Uterus (tissue), 3 donors: ENCODE measurements at regions not wholly inside any gene's neighbourhood (a gene's known extent, or its start where the extent isn't known, plus 50 kb on each side); places are given as distances from the start of the nearest gene placed in this dataset.

Source experiments
- DNase-seq, 2 donors: peaks; one replicate each; pipeline ENCODE4 v3.0.0-alpha.2; 2019 to 2020
- H3K27ac ChIP-seq, 2 donors: fragments of 200-600 bp; sonication (generic); 1 replicate in 1 of 2; 2 replicates in 1 of 2; pipeline ENCODE4 v1.5.1; 2016 to 2018
- H3K27me3 ChIP-seq, 2 donors: fragments of 200-600 bp; sonication (generic); one replicate each; pipeline ENCODE4 v1.5.1; 2018 to 2019; ENCODE audit warnings: control low read depth in 1 of 2
- H3K36me3 ChIP-seq, 2 donors: fragments of 200-600 bp; sonication (generic); one replicate each; pipeline ENCODE4 v1.5.1; 2019; ENCODE audit warnings: control low read depth in 1 of 2
- H3K4me1 ChIP-seq, 2 donors: fragments of 200-600 bp; sonication (generic); one replicate each; pipeline ENCODE4 v1.5.1; 2018 to 2019; ENCODE audit warnings: control low read depth in 1 of 2
- H3K4me3 ChIP-seq, 2 donors: fragments of 200-600 bp; sonication (generic); 1 replicate in 1 of 2; 2 replicates in 1 of 2; pipeline ENCODE4 v1.5.1; 2018 to 2019; ENCODE audit warnings: mild to moderate bottlenecking in 1 of 2
- H3K9me3 ChIP-seq, 2 donors: fragments of 200-600 bp; sonication (generic); one replicate each; pipeline ENCODE4 v1.5.1; 2019; ENCODE audit warnings: control low read depth in 1 of 2
- CTCF ChIP-seq, 4 experiments: fragments of 200-600 bp in 2 of 4; fragments of 450-650 bp in 2 of 4; sonication (generic) in 2 of 4; IDR thresholded peaks; one replicate each; pipeline ENCODE4 v1.5.1; 2016 to 2019; ENCODE audit warnings: antibody characterized with exemption in 4 of 4, mild to moderate bottlenecking in 2 of 4, moderate library complexity in 1 of 4
- POLR2A ChIP-seq, 2 donors: fragments of 450-650 bp; IDR thresholded peaks; one replicate each; pipeline ENCODE4 v1.6.1; 2016; ENCODE audit warnings: antibody characterized with exemption in 2 of 2, mild to moderate bottlenecking in 1 of 2, moderate library complexity in 1 of 2
- intact Hi-C: fragments of 100-400 bp; cut with DNase I; formaldehyde crosslinking; loops from one replicate; pipeline ENCODE4 v1.15.1; 2023; ENCODE audit warnings: low total_unique reads
- donor health status: DM: yes; HTN: yes; CAD: no.

GRCh38 chr3:153285982-153286381 is 124.0 kb downstream of the RAP2B start:
- Histone ChIP-seq H3K27me3 (no peaks in the 10 kb centered on the region), H3K4me3 (no peak overlapping the region), H3K4me1 (no peaks in the 10 kb centered on the region), H3K36me3 (no peaks in the 10 kb centered on the region), H3K9me3 (no peaks in the 10 kb centered on the region), H3K27ac (peak overlapping the region; percentile 71 to 73)
- TF ChIP-seq CTCF (IDR thresholded peaks at IDR 0.05) = no peak
- intact Hi-C loops = no loop called here
- DNase-seq = no peak

- no peaks in the 10 kb centered on the region for H3K36me3 ChIP-seq
- no peaks in the 10 kb centered on the region for H3K27me3 ChIP-seq
- no peak for DNase-seq
- no peaks in the 10 kb centered on the region for H3K4me1 ChIP-seq
- H3K4me3 ChIP-seq = no peak overlapping the region
- no peaks in the 10 kb centered on the region for H3K9me3 ChIP-seq
- TF ChIP-seq CTCF (IDR thresholded peaks at IDR 0.05) (no peak), POLR2A (IDR thresholded peaks at IDR 0.05) (no peak)
- H3K27ac ChIP-seq = no peak overlapping the region
- intact Hi-C loops = no loop called here
Observed at GRCh38 chr3:153287017-153287416, 125.0 kb downstream of the RAP2B start.

GRCh38 chr3:153289334-153289808 is 127.3 kb downstream of the RAP2B start:
- no peak for DNase-seq
- H3K4me3 ChIP-seq = no peak overlapping the region
- no peaks in the 10 kb centered on the region for H3K9me3 ChIP-seq
- no peak for TF ChIP-seq CTCF (IDR thresholded peaks at IDR 0.05)
- no peak for TF ChIP-seq POLR2A (IDR thresholded peaks at IDR 0.05)
- intact Hi-C loops = no loop called here
- no peaks in the 10 kb centered on the region for H3K36me3 ChIP-seq
- no peak overlapping the region for H3K27ac ChIP-seq
- no peaks in the 10 kb centered on the region for H3K4me1 ChIP-seq
- no peaks in the 10 kb centered on the region for H3K27me3 ChIP-seq

GRCh38 chr3:153290268-153291015 is 128.4 kb downstream of the RAP2B start:
- intact Hi-C loops = no loop called here
- no peaks in the 10 kb centered on the region for H3K9me3 ChIP-seq
- H3K27ac ChIP-seq = no peak overlapping the region
- no peaks in the 10 kb centered on the region for H3K36me3 ChIP-seq
- TF ChIP-seq POLR2A (IDR thresholded peaks at IDR 0.05) (no peak), CTCF (IDR thresholded peaks at IDR 0.05) (peak in 1 of 4 experiments; percentile 12)
- no peaks in the 10 kb centered on the region for H3K4me1 ChIP-seq
- DNase-seq = no peak
- H3K4me3 ChIP-seq = no peak overlapping the region
- no peaks in the 10 kb centered on the region for H3K27me3 ChIP-seq

- no peaks in the 10 kb centered on the region for H3K4me1 ChIP-seq
- H3K4me3 ChIP-seq = no peak overlapping the region
- no peaks in the 10 kb centered on the region for H3K36me3 ChIP-seq
- no peaks in the 10 kb centered on the region for H3K9me3 ChIP-seq
- H3K27ac ChIP-seq = no peak overlapping the region
- TF ChIP-seq POLR2A (IDR thresholded peaks at IDR 0.05) (no peak), CTCF (IDR thresholded peaks at IDR 0.05) (peak in 1 of 4 experiments; percentile 6)
- no peak for DNase-seq
- no peaks in the 10 kb centered on the region for H3K27me3 ChIP-seq
- intact Hi-C loops = no loop called here
Observed at GRCh38 chr3:153291059-153291685, 129.1 kb downstream of the RAP2B start.
